GM18502 (cell line): ENCODE measurements at regions not wholly inside any gene's neighbourhood (a gene's known extent, or its start where the extent isn't known, plus 50 kb on each side); places are given as distances from the start of the nearest gene placed in this dataset.
"Not testable (repeated sequence)": the region's sequence is repeated elsewhere in the genome, so short reads cannot be mapped to it uniquely, and the experiment has no call there.

Experiments used
- ATAC-seq: cut with Tn5 transposase; IDR thresholded peaks from one replicate; pipeline ENCODE4 v1.9.1; 2021; ENCODE audit warnings: mild to moderate bottlenecking; ENCODE audit not compliant: unreplicated experiment, poor library complexity

GRCh38 chr20:53678990-53679596 lies 85.5 kb upstream of the ZNF217 start:
- ATAC-seq: no peak

DNA sequence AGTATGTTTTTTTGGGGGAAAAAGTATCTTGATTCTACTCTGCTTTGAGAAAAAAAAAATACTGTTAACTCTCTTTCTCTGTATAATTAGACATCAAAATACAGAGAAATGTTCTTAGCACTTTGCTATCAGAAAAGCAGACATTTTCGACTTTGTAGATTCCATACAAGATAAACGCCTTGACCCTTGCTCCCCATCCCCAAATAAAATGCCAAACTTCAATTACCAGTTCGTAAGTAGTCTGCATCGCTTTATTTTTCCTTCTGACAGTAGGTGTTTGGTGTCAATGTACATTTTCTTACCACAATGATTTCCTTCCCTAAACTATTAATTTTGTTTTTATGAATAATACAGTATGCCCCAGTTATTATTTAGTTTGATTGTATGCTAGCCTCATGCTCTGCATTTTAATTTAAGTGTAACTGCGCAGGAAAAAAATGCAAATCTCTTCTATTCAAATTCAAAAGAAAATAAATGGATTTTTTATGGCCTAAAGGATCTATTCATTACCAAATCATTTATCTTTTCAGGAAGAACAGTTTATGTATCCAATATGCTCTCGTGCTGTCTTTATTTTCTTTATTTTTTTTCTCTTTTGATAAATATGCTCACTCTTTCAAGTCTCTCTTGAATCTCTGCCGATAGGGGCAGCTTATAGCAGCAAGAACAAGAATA lies 84.8 kb upstream of the ZNF217 start:
- no peak for ATAC-seq

- ATAC-seq: no peak
Observed at GRCh38 chr20:53677447-53678314, 84.0 kb upstream of the ZNF217 start.

- ATAC-seq: no peak
Observed at GRCh38 chr20:53676987-53677386, 83.3 kb upstream of the ZNF217 start.

- ATAC-seq: no peak
Observed at GRCh38 chr20:53676519-53676822, 82.8 kb upstream of the ZNF217 start.

GRCh38 chr20:53672484-53673129 lies 79.0 kb upstream of the ZNF217 start:
- ATAC-seq: no peak

DNA sequence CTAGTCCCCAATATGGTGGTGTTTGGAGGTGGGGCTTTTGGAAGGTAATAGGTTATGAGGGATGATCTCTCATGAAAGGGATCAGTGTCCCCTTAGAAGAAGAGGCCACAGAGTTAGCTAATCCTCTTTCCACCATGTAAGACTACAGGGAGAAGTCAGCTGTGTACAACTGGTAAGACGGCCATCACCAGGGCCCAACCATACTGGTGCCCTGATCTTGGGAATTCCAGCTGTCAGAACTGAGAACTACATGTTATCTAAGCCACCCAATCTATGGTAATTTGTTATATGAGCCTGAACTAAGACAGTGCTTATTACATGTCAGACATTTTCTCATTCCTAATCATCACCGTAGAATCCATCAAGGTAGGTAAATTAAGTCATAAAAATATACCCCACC lies 77.7 kb upstream of the ZNF217 start:
- ATAC-seq: no peak

DNA sequence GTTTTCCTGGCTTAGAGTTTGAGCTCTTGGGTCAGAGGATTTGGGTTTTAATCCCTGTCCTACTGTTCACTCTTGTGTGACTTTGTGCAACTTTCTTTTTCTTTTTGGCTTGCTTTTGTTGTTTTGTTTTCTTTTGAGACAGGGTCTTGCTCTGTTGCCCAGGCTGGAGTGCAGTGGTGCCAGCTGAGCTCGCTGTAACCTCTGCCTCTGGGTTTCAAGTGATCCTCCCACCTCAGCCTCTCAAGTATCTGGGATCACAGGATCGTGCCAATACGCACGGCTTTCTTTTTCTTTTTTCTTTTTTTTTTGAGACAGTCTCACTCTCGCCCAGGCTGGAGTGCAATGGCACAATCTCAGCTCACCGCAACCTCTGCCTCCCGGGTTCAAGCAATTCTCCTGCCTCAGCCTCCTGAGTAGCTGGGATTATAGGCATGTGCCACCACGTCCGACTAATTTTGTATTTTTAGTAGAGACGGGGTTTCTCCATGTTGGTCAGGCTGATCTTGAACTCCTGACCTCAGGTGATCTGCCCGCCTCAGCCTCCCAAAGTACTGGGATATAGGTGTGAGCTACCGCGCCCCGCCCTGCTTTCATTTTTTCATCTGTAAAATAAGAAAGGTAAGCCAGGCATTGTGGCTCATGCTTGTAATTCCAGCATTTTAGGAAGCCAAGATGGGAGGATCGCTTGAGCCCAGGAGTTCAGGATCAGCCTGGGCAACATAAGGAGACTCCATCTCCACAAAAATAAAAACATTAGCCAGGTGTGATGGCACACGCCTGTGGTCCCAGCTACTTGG lies 76.1 kb upstream of the ZNF217 start:
- ATAC-seq: not testable (repeated sequence)

- ATAC-seq: no peak
Observed at GRCh38 chr20:53668992-53669391, 75.4 kb upstream of the ZNF217 start.

GRCh38 chr20:53666144-53666543 lies 72.5 kb upstream of the ZNF217 start:
- no peak for ATAC-seq

- no peak for ATAC-seq
Observed at GRCh38 chr20:53664121-53664520, 70.5 kb upstream of the ZNF217 start.

- not testable (repeated sequence) for ATAC-seq
Observed at GRCh38 chr20:53663521-53663920, 69.9 kb upstream of the ZNF217 start.

DNA sequence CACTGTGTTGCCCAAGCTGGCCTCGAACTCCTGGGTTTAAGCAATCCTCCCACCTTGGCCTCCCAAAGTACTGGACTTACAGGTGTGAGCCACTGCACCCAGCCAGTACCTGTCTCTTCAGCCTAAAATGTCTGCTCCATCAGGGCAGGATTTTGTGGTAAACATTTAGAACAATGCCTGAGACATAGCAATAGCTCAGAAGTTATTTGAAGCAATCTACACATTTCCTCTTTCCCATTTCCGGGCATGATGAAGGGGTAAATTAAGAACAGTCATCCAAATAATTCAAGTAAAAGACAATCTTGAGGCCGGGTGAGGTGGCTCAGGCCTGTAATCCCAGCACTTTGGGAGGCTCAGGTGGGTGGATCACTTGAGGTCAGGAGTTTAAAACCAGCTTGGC lies 69.0 kb upstream of the ZNF217 start:
- no peak for ATAC-seq

- no peak for ATAC-seq
Observed at GRCh38 chr20:53660947-53661381, 67.3 kb upstream of the ZNF217 start.

GRCh38 chr20:53660078-53660909 lies 66.7 kb upstream of the ZNF217 start:
- no peak for ATAC-seq

DNA sequence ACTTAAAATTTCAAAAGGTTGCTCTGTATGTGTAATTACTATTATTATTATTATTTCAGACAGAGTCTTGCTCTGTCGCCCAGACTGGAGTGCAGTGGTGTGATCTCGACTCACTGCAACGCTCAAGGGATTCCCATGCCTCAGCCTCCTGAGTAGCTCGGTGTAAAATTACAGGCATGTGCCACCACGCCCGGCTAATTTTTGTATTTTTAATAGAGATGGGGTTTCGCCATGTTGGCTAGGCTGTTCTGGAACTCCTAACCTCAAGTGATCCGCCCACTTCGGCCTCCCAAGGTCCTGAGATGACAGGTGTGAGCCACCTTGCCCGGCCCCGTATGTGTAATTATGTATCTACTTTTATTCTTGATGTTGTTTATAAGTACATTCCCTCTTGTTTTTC lies 65.3 kb upstream of the ZNF217 start:
- ATAC-seq: no peak

GRCh38 chr20:53658322-53658721 lies 64.7 kb upstream of the ZNF217 start:
- no peak for ATAC-seq

DNA sequence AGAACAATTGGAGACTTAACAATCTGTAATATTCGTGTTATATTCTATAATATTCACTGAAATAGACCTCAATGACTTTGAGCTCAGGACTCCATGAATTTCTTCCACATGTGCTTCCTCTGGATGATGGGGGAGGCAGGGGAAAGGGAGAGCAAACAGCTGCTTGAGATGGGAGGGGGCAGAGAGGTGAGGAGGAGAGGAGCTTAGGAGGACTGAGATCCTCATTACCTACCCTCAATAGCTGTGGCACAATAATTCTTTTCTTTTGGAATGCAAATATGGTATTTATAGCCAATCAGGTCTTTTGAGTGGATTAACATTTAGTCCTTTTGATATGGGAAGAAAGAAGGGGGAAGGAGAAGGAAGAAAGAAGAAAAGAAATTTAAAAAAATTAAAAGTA lies 64.1 kb upstream of the ZNF217 start:
- no peak for ATAC-seq

GRCh38 chr20:53657279-53657678 lies 63.6 kb upstream of the ZNF217 start:
- no peak for ATAC-seq
